Liver (tissue), 8 donors: ENCODE measurements at regions not wholly inside any gene's neighbourhood (a gene's known extent, or its start where the extent isn't known, plus 50 kb on each side); places are given as distances from the start of the nearest gene placed in this dataset.
A peak's percentile ranks its signal among the peaks of the same experiment; 100 is the strongest.

Source experiments
- DNase-seq: peaks from one replicate; pipeline ENCODE4 v3.0.0-alpha.2; 2017; ENCODE audit warnings: low spot score
- H3K27ac ChIP-seq, 2 donors: one replicate each; pipeline ENCODE4 v1.7.0; 2013; ENCODE audit warnings: inconsistent platforms in 2 of 2, low read length in 2 of 2, control low read depth in 1 of 2, low read depth in 1 of 2, mild to moderate bottlenecking in 1 of 2
- H3K27me3 ChIP-seq, 4 donors: one replicate each; pipeline versions ENCODE4 v1.6.1 to v1.7.0; 2013; ENCODE audit warnings: low read length in 3 of 4, inconsistent platforms in 1 of 4, mild to moderate bottlenecking in 1 of 4, moderate library complexity in 1 of 4; ENCODE audit not compliant: control insufficient read depth in 4 of 4, insufficient read depth in 4 of 4
- H3K36me3 ChIP-seq, 4 donors: one replicate each; pipeline versions ENCODE4 v1.6.1 to v1.7.0; 2013; ENCODE audit warnings: low read length in 3 of 4, mild to moderate bottlenecking in 3 of 4, low read depth in 1 of 4, moderate library complexity in 1 of 4; ENCODE audit not compliant: control insufficient read depth in 4 of 4, insufficient read depth in 3 of 4
- H3K4me1 ChIP-seq, 4 donors: one replicate each; pipeline versions ENCODE4 v1.6.1 to v1.7.0; 2013; ENCODE audit warnings: low read length in 3 of 4, mild to moderate bottlenecking in 3 of 4, moderate library complexity in 1 of 4; ENCODE audit not compliant: control insufficient read depth in 4 of 4, insufficient read depth in 4 of 4
- H3K4me3 ChIP-seq, 3 donors: one replicate each; pipeline versions ENCODE4 v1.6.1 to v1.7.0; 2013; ENCODE audit warnings: low read length in 3 of 3, control low read depth in 1 of 3, low read depth in 1 of 3, mild to moderate bottlenecking in 1 of 3
- H3K9ac ChIP-seq, 2 donors: one replicate each; pipeline ENCODE4 v1.7.0; 2013; ENCODE audit warnings: low read length in 2 of 2, mild to moderate bottlenecking in 2 of 2, moderate library complexity in 2 of 2, control low read depth in 1 of 2, low read depth in 1 of 2
- H3K9me3 ChIP-seq, 4 donors: one replicate each; pipeline versions ENCODE4 v1.6.1 to v1.7.0; 2013; ENCODE audit warnings: low read length in 3 of 4; ENCODE audit not compliant: control insufficient read depth in 4 of 4
- EGR1 ChIP-seq, 2 donors: IDR thresholded peaks; 2 replicates each; pipeline ENCODE4 v1.6.1; 2016 to 2018; ENCODE audit warnings: antibody characterized with exemption in 2 of 2, low read depth in 2 of 2
- HNF4A ChIP-seq, 2 donors: conservative IDR thresholded peaks; 2 replicates each; pipeline ENCODE4 v1.6.1; 2016; ENCODE audit warnings: antibody characterized with exemption in 2 of 2, mild to moderate bottlenecking in 2 of 2
- HNF4G ChIP-seq: IDR thresholded peaks from 2 replicates; pipeline ENCODE4 v1.6.1; 2016; ENCODE audit warnings: antibody characterized with exemption
- JUND ChIP-seq, 2 donors: IDR thresholded peaks; 2 replicates each; pipeline ENCODE4 v1.6.1; 2016; ENCODE audit warnings: antibody characterized with exemption in 2 of 2
- NR2F2 ChIP-seq: IDR thresholded peaks from 2 replicates; pipeline ENCODE4 v1.6.1; 2016; ENCODE audit warnings: antibody characterized with exemption
- RAD21 ChIP-seq, 2 donors: IDR thresholded peaks; 2 replicates each; pipeline ENCODE4 v1.6.1; 2016; ENCODE audit warnings: antibody characterized with exemption in 2 of 2, mild to moderate bottlenecking in 2 of 2
- RXRA ChIP-seq, 2 donors: IDR thresholded peaks; 2 replicates each; pipeline ENCODE4 v1.6.1; 2017 to 2018; ENCODE audit warnings: antibody characterized with exemption in 2 of 2, mild to moderate bottlenecking in 1 of 2
- SP1 ChIP-seq: IDR thresholded peaks from 2 replicates; pipeline ENCODE4 v1.6.1; 2018; ENCODE audit warnings: antibody characterized with exemption, mild to moderate bottlenecking
- TAF1 ChIP-seq: conservative IDR thresholded peaks from 2 replicates; pipeline ENCODE4 v1.6.1; 2016; ENCODE audit warnings: antibody characterized with exemption, mild to moderate bottlenecking
- YY1 ChIP-seq: IDR thresholded peaks from 2 replicates; pipeline ENCODE4 v1.6.1; 2016; ENCODE audit warnings: antibody characterized with exemption, mild to moderate bottlenecking
- WGBS: extraction: QIAGEN DNeasy Blood & Tissue Kit; methylation state at CpG from one replicate; pipeline ENCODE4 v1.1.7; 2013; 5-methylcytosine and 5-hydroxymethylcytosine counted together
- TF ChIP-seq, protein P1 (sequence below): IDR thresholded peaks from 2 replicates; pipeline ENCODE4 v1.6.1; 2016; ENCODE audit warnings: antibody characterized with exemption
- TF ChIP-seq, protein P2 (sequence below): IDR thresholded peaks from 2 replicates; pipeline ENCODE4 v1.6.1; 2016; ENCODE audit warnings: antibody characterized with exemption
- TF ChIP-seq, protein P3 (sequence below): IDR thresholded peaks from 2 replicates; pipeline ENCODE4 v1.6.1; 2016; ENCODE audit warnings: antibody characterized with exemption, mild to moderate bottlenecking
- TF ChIP-seq, protein P4 (sequence below): fragments of 150-350 bp; IDR thresholded peaks from 2 replicates; pipeline ENCODE4 v1.5.1; 2017; ENCODE audit warnings: improper control_type of control experiment, low read depth, low read length; ENCODE audit not compliant: missing input control
- TF ChIP-seq, protein P5 (sequence below): IDR thresholded peaks from 2 replicates; pipeline ENCODE4 v1.6.1; 2016; ENCODE audit warnings: antibody characterized with exemption
- donor health status: healthy.
- donor health status: healthy.
- donor health status: healthy.
- donor health status: healthy.
- donor health status: healthy.

DNA sequence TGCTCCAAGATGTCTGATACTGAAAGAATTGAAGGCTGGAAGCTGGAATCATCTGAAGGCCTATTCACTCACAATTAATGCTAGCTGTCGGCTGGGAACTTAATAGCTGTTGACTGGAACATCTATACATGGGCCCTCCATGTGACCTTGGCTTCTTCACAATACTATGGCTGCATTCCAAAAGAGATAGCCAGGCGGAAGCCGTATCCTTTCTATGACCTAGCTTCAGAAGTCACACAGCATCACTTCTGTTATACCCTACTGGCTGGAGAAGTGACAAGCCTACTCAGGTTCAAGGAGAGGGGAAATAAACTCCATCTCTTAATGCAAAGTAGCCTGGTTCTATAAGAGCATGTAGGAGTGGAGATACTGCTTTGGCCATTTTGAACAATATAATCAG is 50.9 kb upstream of the SPRED1 start:
- TF ChIP-seq RXRA (IDR thresholded peaks at IDR 0.05) = peak; percentile 29 to 39
- peak; percentile 10 to 19 for TF ChIP-seq RAD21 (IDR thresholded peaks at IDR 0.05)
- TF ChIP-seq HNF4A (conservative IDR thresholded peaks at IDR 0.05) = no peak
- TF ChIP-seq NR2F2 = peak; percentile 55
- TF ChIP-seq SP1 = peak; percentile 16
- H3K27ac ChIP-seq = no peak overlapping the region
- H3K4me3 ChIP-seq = no peak overlapping the region
- H3K9me3 ChIP-seq = no peaks in the 10 kb centered on the region
- H3K9ac ChIP-seq = no peak overlapping the region
- no peak for DNase-seq
- WGBS = 73% methylated on average over 3 of the region's 3 CpGs
- H3K4me1 ChIP-seq = no peaks in the 10 kb centered on the region
- H3K27me3 ChIP-seq = peaks cover 0 to 2% (median 0%) of the 10 kb centered on the region in 4 donors
- no peaks in the 10 kb centered on the region for H3K36me3 ChIP-seq

DNA sequence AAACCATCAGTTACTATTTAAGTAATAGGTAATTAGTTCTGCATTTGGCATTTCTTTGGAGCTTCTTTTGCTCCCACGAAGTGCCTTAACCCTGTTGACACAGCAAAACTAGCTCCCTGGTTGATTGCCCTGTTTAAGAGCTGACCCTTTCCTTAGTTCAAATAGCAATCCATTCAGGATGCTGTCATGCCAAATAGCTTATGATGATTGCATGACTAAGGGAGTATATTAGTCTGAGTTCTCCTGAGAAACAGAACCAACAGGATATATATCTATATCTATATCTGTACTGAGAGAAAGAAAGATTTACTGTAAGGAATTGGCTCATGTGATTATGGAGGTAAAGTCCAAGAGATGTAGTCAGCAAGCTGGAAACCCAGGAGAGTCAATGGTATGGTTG is 50.3 kb upstream of the SPRED1 start:
- Histone ChIP-seq H3K9ac (no peak overlapping the region), H3K4me3 (no peak overlapping the region), H3K4me1 (no peaks in the 10 kb centered on the region), H3K36me3 (no peaks in the 10 kb centered on the region), H3K9me3 (no peaks in the 10 kb centered on the region), H3K27ac (no peak overlapping the region), H3K27me3 (peaks cover 0 to 2% (median 0%) of the 10 kb centered on the region in 4 donors)
- WGBS = 39% methylated on average over 1 of the region's 1 CpG
- TF ChIP-seq, protein P1, sequence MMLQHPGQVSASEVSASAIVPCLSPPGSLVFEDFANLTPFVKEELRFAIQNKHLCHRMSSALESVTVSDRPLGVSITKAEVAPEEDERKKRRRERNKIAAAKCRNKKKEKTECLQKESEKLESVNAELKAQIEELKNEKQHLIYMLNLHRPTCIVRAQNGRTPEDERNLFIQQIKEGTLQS = no peak
- TF ChIP-seq YY1 (no peak), EGR1 (IDR thresholded peaks at IDR 0.05; ENCODE audit: low read depth in 2 of 2) (no peak), NR2F2 (no peak), TAF1 (no peak), RAD21 (IDR thresholded peaks at IDR 0.05) (no peak), SP1 (no peak), JUND (IDR thresholded peaks at IDR 0.05) (no peak), HNF4G (no peak), HNF4A (conservative IDR thresholded peaks at IDR 0.05) (no peak)
- TF ChIP-seq, protein P2, sequence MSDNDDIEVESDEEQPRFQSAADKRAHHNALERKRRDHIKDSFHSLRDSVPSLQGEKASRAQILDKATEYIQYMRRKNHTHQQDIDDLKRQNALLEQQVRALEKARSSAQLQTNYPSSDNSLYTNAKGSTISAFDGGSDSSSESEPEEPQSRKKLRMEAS = no peak
- TF ChIP-seq, protein P3, sequence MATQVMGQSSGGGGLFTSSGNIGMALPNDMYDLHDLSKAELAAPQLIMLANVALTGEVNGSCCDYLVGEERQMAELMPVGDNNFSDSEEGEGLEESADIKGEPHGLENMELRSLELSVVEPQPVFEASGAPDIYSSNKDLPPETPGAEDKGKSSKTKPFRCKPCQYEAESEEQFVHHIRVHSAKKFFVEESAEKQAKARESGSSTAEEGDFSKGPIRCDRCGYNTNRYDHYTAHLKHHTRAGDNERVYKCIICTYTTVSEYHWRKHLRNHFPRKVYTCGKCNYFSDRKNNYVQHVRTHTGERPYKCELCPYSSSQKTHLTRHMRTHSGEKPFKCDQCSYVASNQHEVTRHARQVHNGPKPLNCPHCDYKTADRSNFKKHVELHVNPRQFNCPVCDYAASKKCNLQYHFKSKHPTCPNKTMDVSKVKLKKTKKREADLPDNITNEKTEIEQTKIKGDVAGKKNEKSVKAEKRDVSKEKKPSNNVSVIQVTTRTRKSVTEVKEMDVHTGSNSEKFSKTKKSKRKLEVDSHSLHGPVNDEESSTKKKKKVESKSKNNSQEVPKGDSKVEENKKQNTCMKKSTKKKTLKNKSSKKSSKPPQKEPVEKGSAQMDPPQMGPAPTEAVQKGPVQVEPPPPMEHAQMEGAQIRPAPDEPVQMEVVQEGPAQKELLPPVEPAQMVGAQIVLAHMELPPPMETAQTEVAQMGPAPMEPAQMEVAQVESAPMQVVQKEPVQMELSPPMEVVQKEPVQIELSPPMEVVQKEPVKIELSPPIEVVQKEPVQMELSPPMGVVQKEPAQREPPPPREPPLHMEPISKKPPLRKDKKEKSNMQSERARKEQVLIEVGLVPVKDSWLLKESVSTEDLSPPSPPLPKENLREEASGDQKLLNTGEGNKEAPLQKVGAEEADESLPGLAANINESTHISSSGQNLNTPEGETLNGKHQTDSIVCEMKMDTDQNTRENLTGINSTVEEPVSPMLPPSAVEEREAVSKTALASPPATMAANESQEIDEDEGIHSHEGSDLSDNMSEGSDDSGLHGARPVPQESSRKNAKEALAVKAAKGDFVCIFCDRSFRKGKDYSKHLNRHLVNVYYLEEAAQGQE = no peak
- TF ChIP-seq, protein P4, sequence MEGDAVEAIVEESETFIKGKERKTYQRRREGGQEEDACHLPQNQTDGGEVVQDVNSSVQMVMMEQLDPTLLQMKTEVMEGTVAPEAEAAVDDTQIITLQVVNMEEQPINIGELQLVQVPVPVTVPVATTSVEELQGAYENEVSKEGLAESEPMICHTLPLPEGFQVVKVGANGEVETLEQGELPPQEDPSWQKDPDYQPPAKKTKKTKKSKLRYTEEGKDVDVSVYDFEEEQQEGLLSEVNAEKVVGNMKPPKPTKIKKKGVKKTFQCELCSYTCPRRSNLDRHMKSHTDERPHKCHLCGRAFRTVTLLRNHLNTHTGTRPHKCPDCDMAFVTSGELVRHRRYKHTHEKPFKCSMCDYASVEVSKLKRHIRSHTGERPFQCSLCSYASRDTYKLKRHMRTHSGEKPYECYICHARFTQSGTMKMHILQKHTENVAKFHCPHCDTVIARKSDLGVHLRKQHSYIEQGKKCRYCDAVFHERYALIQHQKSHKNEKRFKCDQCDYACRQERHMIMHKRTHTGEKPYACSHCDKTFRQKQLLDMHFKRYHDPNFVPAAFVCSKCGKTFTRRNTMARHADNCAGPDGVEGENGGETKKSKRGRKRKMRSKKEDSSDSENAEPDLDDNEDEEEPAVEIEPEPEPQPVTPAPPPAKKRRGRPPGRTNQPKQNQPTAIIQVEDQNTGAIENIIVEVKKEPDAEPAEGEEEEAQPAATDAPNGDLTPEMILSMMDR = no peak
- TF ChIP-seq, protein P5, sequence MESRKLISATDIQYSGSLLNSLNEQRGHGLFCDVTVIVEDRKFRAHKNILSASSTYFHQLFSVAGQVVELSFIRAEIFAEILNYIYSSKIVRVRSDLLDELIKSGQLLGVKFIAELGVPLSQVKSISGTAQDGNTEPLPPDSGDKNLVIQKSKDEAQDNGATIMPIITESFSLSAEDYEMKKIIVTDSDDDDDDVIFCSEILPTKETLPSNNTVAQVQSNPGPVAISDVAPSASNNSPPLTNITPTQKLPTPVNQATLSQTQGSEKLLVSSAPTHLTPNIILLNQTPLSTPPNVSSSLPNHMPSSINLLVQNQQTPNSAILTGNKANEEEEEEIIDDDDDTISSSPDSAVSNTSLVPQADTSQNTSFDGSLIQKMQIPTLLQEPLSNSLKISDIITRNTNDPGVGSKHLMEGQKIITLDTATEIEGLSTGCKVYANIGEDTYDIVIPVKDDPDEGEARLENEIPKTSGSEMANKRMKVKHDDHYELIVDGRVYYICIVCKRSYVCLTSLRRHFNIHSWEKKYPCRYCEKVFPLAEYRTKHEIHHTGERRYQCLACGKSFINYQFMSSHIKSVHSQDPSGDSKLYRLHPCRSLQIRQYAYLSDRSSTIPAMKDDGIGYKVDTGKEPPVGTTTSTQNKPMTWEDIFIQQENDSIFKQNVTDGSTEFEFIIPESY = no peak
- no peak for DNase-seq
